IPS DF 19.7 (cell line): ENCODE measurements at regions not wholly inside any gene's neighbourhood (a gene's known extent, or its start where the extent isn't known, plus 50 kb on each side); places are given as distances from the start of the nearest gene placed in this dataset.

ENCODE experiments used
- DNase-seq: peaks from one replicate; pipeline ENCODE4 v3.0.0-alpha.2; 2013; ENCODE audit warnings: low read depth, low spot score

DNA sequence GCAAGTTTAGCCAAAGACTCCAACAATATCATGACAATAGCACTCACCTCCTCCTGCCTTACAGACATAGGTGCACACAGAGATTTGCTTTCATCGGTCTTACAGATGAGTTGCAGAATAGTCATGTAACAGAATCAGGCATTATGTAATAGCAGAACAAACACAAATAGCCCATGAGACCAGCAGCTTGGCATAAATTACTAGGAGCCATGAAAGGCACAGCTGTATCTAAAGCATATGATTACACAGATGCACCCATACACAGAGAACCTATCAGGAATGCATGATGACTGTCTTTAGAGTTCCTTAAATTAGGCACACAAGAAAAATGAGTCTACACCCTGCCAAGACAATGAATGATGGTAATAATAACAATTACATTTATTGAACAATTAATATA is 342.0 kb upstream of the XYLT1 start:
- no peak for DNase-seq

DNA sequence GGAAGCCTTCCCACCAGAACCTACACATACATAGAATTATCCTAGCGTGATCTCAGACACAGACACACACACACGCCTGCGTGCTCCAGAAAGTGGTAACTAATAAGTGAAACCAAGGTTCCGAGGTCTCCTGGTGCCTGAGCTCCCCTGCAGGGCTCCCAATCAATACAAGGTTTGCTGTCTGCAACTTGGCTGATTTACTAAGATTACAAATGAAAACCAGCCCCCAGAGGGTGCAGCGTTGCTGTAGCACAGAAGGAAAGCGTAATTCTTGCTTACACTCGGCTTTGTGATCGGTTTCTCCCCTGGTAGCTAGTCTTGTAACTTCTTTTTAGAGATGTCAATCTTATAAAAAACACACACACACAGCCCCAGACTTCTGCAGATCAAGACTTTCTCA is 334.1 kb upstream of the XYLT1 start:
- no peak for DNase-seq

DNA sequence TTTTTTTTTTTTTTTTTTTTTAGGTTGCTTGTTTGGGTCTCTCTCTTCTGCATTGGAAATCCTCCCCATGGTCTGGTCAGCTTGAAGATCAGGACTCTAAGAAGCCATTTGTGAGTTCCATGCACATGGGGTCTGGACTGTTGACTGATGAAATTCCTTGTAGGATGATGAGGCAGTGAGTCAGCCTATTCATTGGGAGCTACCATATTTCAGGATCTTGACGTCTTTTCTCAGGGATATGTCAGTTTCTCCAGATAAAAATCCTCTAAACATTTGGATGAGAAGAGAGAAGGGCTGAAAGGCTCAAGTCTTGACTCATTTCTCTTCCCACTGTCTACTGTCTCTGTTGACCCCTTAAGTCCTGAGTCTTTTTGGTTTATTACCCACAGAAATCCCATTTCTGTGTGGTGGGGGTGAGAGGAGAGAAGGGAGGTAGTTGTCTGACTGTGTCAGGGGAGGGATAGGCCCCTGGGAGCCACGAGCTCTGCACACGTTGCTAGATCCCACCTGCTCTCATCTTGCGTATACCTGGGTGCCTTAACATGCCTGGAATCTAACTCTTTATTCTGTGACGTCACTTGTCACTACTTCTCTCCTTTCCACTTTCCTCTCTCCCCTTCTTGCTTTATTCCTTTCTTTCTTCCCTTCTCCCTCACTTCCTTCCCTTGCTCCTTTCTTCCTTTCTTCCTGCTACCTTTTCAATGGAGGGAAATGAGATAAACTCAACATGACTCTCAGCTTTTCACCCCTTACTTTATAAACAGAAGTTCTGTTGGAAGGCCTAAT is 333.1 kb upstream of the XYLT1 start:
- no peak for DNase-seq

DNA sequence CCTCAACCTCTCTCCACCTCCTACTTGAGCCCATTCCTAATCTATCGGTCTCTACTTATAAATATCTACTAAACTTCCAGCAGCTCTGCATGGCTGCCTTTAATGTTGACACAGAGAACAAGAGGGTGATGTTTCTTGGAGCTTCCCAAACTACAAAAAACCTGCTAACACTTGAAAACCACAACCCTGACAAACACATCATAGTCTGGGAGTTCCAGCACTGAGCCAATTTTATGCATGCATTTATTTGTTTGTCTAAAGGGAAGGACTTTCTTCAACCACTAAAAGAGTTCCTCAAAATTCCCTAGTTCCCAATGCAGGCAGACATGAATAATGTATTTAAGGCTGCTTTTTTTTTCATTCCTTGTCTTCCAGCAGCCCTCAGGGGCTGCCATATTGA is 331.8 kb upstream of the XYLT1 start:
- no peak for DNase-seq

DNA sequence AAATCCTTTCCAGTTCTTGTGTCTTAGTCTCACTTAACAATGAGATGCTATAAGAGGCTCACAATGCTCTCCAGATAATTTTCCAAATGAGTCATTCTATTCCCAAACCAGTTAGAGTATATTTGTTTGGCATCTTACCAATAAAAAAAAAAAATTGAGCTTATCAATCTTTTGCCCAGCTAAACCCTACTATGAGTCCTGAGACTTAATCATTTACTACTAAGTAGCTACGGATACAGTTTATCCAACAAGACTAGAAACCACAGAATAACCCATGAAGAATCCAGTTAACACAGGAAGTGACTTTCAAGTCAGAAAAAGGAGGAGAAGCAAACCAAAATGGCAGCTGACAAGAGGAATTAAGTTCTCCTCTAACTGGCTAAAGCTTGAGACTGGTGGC is 330.3 kb upstream of the XYLT1 start:
- DNase-seq: no peak

DNA sequence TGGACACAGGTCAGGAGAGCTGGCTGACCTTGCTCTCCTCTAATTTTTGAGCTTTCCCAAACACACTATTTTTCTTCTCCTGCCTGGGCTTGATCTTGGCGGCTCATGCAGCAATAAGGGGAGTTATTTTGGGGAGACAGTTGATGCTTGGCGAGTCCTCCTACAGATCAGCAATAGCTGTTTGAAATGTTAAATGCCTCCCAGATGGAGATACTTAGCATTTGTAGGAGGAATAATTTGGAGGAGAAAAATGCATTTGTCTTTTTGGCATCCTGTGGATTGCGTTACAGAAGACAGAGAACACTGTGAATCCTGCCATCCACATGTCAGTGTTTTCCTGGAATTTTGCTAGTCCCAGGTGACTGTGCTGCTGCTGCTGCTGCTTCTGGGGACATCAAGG is 328.0 kb upstream of the XYLT1 start:
- DNase-seq: no peak

DNA sequence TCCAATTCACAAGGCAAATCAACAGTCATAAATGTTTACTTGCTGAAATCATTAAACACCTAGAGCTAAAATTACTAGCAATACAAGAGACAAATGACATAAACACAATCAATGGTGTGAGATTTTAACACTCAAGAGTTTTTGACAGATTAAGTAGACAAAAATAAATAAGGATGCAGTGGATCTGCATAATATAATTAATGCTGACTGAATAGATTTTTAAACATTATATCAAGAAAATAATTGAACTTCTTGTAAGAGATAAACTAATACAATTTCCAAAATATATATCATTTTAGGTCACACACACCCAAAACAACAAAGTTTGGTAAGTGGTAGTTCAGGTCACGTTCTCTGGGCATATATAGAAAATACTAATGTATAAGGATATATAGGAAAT is 322.6 kb upstream of the XYLT1 start:
- no peak for DNase-seq

DNA sequence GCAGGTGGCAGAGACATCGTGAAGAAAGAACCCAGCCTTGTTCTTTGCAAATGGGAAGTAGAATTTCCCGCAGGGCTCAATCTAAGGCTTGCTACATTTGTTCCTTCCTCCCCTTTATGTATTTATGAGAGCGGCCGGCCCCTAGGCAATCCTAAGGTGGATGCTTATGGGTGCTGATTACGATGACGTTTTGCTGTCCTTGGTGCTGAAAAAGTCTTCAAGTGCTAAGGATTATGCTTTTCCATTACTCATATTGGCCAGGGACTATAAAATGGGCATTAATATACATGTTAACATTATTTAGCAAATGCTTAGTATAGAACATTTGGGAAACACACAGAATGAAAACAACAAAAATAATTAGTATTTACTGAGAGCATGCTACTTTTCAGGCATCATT is 313.3 kb upstream of the XYLT1 start:
- DNase-seq: no peak

DNA sequence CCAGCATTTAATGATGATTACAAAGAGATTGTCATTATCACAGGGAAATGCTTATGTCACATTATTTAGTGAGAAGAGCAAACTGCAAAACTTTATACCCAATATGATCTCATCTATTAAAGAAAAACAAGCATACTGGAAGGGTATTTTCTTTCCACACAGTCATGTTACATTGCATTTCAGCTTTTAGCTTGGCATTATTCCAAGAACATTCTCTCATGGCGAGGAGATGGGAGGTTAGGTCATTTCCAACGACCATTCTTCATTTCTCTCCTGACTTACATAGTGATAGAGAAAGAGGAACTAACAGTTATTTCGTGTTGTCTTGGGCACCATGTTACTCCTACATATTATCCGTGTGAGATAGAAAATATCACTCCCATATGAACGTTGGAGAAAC is 309.4 kb upstream of the XYLT1 start:
- no peak for DNase-seq

DNA sequence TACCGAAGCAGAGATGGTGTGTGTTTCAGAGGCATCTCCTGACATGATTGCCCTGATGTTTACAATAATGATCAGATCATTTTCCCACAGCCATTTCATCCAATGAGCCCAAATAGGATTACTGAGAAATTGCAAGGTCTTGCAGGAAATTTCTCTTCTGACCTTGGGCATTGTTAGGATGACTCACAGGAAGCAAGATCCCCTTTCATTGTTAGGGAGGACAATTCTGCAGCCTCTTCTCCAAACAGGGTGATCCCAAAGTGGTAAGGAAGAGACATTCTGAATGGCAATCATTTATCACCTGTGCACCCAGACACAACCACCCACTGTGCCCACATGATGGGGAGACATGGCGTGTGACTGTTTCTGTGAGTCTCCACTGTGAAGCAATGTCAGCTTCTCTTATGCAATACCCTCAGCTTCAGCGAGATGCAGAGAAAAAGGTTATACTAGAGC is 306.7 kb upstream of the XYLT1 start:
- no peak for DNase-seq

DNA sequence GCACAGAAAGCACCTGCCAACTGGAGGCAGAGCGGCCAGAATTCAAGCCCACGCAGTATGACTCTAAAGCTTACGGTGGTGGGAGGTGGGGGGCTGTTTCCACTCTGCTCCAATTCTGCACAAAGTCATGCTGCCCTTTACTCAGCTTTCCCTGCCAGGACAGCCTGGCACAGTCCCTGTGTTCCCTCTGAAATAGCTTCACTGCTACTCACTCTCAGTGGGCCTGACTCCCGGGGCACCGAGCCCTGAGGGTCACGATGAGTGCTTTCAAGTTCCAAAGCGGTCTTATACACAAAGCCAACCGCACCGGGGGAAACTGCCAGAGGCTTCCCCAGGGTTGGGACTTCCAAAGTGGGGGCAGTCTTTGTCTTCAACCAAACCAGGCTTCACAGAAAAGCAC is 306.1 kb upstream of the XYLT1 start:
- DNase-seq: no peak

DNA sequence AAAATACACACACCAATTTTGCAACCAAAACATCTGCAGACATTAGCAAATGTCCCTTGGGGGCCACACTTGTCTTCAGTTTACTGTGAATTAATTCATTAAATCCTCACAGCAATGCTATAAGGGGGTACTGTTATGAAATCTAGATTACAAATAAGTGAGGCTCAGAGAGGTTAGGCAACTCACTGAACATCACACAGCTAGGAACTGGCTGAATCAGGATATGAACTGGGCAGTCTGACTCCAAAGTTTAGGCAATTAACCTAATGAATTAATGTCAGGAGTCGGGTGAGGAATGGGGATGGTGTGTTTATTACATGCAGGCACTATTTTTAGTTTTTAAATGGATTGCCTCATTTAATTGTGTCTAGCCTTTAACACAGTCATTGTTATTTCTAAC is 305.7 kb upstream of the XYLT1 start:
- no peak for DNase-seq

DNA sequence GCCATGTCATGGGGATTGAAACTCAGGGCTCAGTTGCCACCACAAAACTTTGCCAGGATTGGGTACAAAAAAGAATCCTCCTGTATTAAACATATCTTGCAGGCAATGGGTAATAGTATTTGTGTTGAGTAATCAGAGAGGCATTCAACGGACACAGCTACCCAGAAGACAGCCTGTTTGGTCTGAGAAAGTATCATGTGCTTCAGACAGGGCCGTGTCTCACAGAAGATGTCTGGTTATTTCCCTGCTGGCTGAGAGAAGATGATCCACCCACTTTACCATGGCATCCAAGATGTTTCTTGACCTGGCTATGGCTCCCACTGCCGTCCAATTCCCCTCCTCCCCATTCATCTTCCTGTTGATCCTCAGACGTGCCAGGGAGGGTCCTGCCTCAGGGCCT is 304.3 kb upstream of the XYLT1 start:
- DNase-seq: no peak

DNA sequence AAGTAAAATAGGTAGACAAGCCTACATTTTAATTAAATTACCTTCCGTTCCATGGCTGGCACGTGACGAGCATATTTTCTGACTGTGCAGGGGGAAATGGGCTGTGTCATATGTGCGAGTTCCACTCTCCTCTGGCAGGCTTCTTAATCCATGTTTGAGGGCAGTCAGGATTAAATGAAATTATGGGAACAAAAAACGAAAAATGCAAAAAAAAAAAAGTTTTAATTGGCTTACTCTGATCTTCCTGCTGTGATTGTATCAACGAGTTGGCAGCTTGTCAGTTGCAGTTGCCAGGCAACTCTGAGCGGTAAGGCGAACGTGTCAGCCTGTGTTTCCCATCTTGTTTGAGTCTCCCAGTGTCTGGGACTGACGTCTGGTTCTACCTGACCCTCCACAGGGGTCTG is 302.9 kb upstream of the XYLT1 start:
- no peak for DNase-seq

DNA sequence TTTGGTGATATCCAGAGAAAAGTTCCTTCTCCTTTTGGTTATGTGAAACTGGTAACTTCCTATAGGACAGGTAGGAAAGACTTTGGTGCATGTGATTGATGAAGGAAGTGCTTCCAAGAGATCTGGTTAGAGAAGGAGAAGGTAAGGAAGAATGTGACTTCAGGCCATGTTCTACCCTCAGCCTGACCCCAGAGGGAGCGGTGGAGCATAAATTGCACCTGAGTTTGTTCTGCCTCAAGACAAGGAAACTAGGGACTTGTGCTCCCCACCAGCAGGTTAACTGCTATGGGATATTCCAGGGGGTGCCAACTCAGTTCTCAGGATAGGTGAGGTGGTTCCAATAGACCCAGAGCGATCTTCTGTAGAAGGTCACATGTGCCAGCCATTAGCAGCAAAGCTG is 299.3 kb upstream of the XYLT1 start:
- no peak for DNase-seq

DNA sequence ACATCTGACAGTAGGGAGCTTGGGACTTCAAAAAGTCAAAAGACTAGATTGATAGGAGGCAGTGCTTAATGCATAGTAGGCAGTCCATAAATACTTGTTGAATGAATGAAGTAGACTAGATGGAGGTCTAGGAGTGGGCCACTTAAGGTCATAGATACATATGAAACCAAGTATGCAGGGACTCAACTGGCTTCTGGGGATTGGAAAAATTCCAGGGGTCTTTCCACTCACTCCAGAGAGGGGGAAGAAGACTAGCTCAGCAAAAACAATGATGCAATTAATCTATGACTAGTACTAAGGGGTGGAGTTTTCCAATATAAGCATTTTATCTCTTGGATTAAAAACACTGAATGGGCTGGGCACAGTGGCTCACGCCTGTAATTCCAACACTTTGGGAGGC is 298.3 kb upstream of the XYLT1 start:
- no peak for DNase-seq

DNA sequence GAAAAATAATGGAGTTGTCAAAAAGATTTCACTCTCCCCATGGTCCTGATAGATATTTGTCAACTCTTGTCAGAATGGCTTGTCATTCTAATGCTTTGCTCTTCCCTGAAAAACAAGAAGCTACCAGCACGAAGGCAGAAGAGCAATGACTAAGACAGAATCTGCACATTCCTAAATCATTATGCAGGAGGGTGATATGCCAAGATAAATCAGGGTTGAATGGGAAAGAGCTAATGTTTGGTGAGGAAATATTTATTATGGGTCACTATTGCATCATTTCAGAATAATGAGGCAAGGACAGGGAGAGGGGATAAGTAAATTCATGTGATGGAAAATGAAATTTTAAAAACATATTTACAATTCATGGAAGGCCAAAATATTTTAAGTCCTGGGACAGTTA is 297.5 kb upstream of the XYLT1 start:
- DNase-seq: no peak

DNA sequence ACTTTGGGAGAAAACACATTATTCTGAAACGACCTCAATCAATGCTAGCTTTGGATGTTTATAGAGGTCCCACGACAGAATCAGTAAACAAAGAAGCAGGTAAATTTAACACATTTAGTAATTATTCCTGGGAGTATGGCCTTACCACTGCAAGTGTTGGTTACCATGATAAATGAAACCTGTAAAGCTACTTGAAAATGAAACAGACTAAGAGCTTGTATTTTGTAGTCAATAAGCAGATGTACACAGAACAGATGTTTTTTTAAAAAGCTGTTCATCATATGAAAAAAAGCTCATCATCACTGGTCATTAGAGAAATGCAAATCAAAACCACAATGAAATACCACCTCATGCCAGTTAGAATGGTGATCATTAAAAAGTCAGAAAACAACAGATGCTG is 295.3 kb upstream of the XYLT1 start:
- no peak for DNase-seq

DNA sequence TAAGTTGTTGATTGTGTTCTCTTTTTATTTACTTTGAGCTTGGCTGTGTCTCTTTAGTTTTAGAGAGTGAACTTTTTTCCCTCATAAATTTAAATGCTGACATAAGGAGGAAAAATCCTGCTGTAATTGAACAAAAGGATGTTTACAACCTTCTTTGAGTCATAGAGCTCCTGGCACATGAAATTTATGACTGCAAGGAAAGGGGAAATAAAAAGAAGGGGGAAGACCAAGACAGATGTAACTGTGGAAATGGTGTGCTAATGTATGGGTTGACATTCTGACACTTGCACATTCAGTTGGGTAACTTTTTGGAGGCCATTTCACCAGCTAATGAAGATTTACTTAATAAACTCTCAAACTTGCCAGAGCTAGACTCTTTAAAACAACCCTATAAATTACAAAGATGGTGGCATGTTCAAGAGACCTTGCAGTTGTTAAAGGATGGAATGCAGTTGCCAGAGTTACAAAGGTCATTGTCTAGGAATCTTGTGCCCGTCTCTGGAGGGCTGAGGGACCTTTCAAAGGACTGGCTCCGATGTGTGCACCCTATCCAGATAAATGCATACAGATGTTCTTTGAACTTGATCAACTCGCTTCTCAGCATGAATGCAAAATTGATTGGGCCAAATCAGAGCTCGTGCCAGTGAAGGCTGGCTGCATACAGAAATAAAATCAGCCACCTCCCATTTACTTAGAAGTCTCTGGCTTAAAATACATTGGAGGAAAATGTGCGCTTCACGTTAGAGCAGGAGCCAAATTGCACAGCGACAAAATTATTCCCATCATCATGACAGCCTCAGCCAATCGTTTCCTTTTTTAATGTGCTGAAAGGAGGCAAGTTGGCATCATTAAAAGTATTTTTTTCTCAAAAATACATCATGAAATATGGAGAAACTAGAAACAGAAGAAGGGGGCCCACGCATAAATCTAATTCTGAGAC is 289.0 kb upstream of the XYLT1 start:
- DNase-seq: no peak

DNA sequence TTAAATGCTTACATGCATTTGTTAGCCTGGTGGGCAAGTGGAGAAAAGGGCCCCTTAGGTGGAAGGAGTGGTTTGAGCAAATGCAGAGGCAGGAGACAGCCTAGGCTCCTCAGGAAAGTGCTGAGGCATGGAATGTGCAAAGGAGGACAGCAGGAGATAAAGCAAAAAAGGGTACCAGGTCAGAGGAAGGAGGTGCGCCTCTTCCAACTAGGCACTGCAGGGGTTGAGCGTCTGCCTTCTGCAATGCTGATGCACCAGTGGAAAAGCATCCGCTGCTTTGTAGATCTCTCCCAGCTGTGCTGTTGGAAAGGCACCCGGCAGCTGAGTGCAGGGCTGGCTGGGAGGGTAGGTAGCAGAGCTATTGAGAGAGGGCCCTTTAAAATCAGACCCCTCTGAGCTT is 287.0 kb upstream of the XYLT1 start:
- DNase-seq: peak; percentile 85

DNA sequence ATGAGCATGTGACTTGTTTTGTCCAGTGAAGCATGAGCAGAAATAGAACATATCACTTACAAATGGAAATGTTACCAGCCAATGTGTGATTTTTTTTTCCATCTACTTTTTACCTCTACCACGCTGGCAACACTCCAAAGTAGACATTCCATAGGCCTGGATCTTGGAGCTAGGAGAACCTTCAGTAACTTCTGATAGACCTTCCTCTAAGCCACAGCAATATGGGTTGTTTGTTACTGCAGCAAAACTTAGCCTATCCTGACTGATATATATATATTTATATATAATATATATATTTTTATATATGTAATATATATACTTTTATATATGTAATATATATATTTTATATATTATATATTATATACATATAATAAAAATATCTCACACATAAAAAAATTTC is 284.4 kb upstream of the XYLT1 start:
- no peak for DNase-seq

DNA sequence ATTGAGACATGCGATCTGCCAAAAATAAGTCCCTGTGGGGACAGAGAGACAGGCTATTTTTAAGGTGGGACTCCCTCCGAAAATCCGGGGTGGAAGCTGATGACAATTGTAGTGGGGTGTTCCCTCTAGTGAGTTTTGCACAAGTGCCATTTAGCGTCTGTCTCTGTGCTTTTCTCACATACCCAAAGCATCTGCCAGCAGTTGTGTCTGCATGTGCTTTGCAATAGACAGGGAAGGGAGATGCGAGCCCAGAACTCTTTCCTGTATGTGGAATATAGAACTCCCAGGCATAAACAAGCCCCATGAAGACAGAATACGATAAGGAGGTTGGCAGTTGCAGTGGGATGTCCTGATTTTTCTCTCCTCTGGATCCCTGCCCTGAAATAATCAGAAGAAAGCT is 282.7 kb upstream of the XYLT1 start:
- no peak for DNase-seq

DNA sequence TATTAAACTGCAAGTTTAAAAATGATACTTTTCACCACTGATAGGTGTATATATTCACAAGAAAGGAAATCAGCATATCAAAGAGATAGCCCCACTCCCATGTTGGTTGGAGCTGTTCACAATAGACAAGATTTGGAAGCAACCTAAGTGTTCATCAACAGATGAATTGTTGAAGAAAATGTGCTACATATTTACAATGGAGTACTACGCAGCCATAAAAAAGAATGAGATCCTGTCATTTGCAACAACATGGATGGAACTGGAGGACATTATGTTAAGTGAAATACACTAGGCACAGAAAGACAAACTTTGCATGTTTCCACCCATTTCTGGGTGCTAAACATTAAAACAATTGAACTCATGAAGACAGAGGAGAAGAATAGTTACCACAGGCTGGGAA is 278.9 kb upstream of the XYLT1 start:
- no peak for DNase-seq
